Sigmoid colon (tissue), 4 donors: ENCODE measurements at regions not wholly inside any gene's neighbourhood (a gene's known extent, or its start where the extent isn't known, plus 50 kb on each side); places are given as distances from the start of the nearest gene placed in this dataset.

Source experiments
- EP300 ChIP-seq, 4 donors: sonication (generic); formaldehyde crosslinking; IDR thresholded peaks; one replicate each; pipeline ENCODE4 v1.6.1; 2017; ENCODE audit warnings: antibody characterized with exemption in 4 of 4
- TF ChIP-seq, protein P1 (sequence below), 4 experiments: fragments of 450-650 bp in 3 of 4; fragments of 200-600 bp in 1 of 4; IDR thresholded peaks; one replicate each; pipeline ENCODE4 v1.5.1; 2016 to 2019; ENCODE audit warnings: antibody characterized with exemption in 4 of 4, mild to moderate bottlenecking in 3 of 4, moderate library complexity in 2 of 4

DNA sequence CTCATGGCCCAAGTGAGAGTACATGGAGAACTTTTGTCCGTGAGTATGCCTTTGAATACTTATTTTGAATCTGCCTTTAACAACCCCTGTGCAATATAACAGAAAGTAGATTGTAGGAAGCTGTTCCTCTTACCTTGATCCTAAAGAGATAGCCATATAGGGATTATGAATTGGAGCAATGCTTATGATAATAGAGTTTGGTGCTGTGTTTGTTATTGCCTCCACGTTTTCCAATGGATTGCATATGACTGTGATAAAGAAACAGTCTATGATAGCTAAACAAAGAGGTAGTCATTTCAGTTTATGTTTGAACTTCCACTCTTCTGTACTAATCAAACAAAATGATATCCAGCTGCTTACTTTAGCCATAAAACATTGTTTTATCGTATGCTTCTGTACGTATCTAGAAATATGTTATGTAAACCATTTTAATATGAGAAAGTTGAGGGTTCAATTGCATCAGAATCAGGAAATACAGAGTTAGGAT, 199.6 kb upstream of the RGMB start:
- TF ChIP-seq EP300 (IDR thresholded peaks at IDR 0.05), result no peak
- TF ChIP-seq, protein P1, sequence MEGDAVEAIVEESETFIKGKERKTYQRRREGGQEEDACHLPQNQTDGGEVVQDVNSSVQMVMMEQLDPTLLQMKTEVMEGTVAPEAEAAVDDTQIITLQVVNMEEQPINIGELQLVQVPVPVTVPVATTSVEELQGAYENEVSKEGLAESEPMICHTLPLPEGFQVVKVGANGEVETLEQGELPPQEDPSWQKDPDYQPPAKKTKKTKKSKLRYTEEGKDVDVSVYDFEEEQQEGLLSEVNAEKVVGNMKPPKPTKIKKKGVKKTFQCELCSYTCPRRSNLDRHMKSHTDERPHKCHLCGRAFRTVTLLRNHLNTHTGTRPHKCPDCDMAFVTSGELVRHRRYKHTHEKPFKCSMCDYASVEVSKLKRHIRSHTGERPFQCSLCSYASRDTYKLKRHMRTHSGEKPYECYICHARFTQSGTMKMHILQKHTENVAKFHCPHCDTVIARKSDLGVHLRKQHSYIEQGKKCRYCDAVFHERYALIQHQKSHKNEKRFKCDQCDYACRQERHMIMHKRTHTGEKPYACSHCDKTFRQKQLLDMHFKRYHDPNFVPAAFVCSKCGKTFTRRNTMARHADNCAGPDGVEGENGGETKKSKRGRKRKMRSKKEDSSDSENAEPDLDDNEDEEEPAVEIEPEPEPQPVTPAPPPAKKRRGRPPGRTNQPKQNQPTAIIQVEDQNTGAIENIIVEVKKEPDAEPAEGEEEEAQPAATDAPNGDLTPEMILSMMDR (IDR thresholded peaks at IDR 0.05), result no peak
